GM21619 (cell line): ENCODE measurements at regions not wholly inside any gene's neighbourhood (a gene's known extent, or its start where the extent isn't known, plus 50 kb on each side); places are given as distances from the start of the nearest gene placed in this dataset.
"Not testable (repeated sequence)": the region's sequence is repeated elsewhere in the genome, so short reads cannot be mapped to it uniquely, and the experiment has no call there.

Source experiments
- ATAC-seq: cut with Tn5 transposase; IDR thresholded peaks from one replicate; pipeline ENCODE4 v1.9.1; 2021; ENCODE audit not compliant: unreplicated experiment

DNA sequence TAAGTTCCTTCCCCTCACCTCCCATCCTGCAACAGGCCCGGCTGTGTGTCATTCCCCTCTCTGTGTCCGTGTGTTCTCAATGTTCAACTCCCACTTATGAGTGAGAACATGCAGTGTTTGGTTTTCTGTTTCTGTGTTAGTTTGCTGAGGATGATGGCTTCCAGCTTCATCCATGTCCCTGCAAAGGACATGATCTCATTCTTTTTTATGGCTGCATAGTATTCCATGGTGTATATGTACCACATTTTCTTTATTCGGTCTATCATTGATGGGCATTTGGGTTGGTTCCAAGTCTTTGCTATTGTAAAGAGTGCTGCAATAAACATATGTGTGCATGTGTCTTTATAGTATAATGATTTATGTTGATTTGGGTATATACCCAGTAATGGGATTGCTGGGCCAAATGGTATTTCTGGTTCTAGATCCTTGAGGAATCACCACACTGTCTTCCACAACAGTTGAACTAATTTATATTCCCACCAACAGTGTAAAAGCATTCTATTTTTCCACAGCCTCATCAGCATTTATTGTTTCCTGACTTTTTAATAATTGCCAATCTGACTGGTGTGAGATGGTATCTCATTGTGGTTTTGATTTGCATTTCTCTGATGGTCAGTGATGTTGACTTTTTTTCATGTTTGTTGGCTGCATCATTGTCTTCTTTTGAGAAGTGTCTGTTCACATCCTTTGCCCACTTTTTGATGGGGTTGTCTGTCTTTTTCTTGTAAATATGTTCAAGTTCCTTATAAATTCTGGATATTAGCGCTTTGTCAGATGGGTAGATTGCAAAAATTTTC is 174.1 kb upstream of the PHACTR1 start:
- not testable (repeated sequence) for ATAC-seq

DNA sequence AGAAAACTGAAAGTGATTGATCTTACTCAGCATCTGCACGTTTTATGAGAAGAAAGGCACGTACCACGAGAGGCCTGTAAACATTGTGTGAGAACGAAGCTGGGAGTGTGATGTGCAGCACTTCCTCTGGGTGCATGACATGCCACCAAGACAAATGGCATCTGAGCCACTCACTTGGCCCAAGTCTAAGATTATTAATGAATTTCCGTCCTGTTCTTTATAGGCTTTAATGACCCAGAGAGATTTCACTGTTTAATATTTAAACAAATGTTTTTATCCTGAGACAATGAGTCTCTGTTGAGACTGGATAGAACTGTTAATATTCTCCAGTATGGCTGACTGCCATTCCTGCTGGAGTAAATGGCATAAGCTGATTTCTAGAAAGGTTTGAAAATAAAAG is 172.6 kb upstream of the PHACTR1 start:
- ATAC-seq, result no peak

DNA sequence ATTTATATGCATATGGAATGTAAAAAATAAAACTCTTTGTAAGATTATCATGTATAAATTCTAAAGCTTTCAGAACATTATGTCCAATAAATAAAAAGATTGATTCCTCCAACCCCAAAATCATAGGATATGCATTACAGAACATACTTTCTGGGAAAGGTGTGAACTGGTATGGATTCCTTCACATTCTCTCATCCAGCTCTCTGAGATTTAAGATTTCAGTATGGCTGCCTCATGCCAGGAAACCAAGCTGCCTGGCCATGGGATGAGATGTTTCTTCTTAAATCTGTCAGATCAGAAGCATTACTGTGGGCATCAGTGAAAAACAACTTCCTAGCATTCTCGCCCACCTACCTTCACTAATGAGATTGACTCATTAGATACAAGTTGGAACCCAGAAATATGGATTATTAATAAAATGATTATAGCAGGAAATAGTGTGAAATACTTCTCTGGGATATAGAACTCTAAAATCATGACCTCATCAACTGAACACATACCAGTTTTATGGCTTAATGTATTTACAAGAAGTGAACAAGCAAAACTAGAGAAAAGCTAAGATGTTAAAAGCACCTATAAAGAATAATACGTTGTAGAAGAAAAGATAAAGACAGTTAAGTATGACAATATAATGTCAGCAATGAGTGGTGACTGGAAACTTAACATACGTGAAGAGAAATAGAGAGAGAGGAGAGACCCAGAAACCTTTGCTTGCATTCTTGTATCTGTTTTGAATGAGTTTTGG is 171.6 kb upstream of the PHACTR1 start:
- ATAC-seq, result no peak

DNA sequence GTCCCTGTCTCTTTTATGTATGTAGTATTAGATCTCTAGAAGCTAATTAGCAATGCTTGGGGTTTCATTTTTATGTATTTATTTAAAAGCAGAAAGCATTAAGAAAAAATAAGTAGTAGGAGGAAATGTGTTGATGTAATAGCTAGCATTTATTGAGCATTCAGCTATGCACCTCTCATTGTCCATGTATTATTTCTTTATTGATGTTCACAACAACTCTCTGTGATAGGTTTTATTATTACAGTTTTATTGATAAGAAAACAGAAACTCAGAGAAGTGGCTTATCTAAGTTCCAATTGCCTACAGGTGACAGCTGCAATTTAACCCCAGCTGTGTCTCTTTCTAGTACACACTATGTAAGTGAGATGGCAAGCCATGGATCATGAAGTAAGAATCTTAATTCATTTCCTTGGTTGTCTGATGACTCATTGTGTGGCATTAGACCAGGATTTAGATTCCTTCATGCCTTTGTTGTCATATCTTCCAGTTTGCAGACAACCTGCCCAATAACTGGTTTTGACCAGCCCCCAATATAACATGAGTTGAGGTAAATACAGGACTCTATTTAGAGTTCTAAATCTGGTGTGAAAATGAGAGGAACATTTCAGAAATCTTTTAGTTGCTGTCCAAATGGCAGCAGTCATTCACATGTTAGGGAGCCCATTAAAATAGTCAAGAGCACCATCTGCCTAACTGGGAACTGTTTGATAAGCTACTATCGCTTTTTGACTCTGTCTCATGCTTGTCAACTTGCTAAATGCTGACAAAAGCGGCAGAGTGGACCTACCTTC is 170.8 kb upstream of the PHACTR1 start:
- no peak for ATAC-seq

DNA sequence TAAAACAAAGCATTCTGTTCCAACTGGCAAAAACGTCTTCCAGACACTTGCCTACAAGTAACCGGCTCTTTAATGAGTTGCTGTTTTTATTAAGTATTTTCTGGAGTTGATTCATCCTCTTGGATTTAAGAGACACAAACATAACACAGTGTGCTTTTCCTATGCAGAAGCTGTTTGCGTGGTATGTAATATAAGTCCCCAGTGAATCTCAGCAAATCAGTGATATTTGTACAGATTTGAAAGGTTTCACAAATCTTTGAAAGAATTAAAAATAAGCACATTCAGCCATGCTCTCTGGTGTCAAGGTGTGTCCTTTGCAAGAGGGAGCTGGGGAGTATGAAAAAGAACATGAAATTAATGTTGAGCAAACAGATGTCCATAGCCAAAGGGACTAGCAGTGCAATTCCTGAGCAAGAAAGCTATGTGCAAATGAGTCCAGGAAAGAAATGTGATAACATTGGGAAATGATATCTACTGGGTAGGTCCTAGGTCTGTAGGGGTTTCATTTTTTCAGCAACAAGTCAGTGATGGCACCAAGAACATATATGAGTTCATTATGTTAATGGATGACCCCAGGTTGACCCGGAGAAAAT is 170.1 kb upstream of the PHACTR1 start:
- ATAC-seq, result no peak

DNA sequence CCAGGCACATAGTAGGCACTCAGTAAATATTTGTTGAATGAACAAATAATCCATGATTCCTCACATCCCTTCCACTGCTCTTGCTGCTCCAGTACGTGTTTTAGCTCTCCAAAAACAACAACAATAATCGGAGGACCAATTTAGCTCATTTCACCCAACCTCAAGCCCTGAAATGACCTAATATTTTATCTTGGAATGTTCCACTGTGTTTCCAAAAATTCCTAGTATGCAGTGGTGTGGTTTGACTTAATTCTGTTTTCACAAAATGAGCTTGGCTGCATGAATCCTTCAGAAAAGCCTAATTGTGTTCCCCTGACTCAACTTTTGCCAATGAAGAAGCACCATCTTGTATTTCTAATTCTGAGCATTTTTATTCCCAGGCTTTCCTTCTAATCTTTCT is 168.0 kb upstream of the PHACTR1 start:
- no peak for ATAC-seq

DNA sequence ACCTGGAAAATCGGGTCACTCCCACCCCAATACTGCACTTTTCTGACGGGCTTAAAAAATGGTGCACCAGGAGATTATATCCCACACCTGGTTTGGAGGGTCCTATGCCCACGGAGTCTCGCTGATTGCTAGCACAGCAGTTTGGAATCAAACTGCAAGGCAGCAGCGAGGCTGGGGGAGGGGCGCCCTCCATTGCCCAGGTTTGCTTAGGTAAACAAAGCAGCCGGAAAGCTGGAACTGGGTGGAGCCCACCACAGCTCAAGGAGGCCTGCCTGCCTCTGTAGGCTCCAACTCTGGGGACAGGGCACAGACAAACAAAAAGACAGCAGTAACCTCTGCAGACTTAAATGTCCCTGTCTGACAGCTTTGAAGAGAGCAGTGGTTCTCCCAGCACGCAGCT is 167.1 kb upstream of the PHACTR1 start:
- ATAC-seq, result not testable (repeated sequence)

DNA sequence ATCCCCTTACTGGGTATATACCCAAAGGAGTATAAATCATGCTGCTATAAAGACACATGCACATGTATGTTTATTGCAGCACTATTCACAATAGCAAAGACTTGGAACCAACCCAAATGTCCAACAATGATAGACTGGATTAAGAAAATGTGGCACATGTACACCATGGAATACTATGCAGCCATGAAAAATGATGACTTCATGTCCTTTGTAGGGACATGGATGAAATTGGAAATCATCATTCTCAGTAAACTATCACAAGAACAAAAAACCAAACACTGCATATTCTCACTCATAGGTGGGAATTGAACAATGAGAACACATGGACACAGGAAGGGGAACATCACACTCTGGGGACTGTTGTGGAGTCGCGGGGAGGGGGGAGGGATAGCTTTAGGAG is 161.7 kb upstream of the PHACTR1 start:
- not testable (repeated sequence) for ATAC-seq

DNA sequence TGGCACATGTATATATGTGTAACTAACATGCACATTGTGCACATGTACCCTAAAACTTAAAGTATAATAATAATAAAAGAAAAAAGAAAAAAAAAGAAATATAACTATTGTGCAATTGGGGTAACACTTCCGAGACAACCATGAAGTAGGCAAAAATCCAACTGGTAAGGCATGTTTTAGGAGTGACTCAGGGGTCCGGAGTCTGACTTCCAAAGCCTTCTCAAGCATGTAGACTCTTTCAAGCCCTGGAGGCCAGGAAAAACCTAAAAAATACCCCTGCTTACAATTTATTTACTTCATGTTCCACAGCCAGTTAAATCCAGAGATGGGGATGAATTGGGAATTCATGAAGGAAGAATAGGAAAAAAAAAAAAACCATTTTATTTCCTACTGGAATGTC is 161.3 kb upstream of the PHACTR1 start:
- no peak for ATAC-seq

DNA sequence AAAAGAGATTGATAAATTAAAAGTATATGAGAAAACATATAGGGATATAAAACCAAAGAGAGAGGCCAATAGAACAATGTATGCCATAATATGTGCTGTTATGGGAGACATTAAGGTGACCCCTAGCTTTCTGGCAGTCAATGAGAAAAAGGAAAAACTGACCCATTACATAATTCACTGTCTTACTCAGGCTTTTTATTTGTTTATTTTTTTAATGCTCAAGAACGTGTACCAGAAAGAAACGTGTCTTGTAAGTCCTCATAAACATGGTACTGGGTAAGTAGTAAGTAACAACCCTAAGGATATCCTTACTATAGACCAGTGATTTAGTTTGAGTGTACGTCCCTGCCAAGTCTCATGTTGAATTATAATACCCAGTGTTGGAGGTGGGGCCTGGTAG is 160.8 kb upstream of the PHACTR1 start:
- no peak for ATAC-seq

DNA sequence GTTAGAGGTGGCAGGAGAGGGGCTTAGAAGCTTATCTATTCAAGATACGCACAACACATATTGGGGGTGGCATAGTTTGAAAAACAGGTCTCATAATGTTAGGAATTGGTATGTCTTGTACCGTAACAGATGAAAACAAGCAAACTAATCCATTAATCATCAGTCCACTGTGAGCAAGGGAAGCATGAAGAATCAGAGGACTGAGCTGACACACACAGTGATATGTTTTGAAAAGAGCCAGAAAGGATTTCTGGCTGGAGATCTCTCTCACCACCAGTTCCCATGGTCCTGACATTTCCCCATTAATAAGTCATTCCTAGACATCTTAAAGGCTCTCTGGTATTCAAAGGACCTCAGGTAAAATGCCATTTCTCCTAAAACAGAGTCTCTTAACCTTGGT is 158.8 kb upstream of the PHACTR1 start:
- ATAC-seq, result no peak

DNA sequence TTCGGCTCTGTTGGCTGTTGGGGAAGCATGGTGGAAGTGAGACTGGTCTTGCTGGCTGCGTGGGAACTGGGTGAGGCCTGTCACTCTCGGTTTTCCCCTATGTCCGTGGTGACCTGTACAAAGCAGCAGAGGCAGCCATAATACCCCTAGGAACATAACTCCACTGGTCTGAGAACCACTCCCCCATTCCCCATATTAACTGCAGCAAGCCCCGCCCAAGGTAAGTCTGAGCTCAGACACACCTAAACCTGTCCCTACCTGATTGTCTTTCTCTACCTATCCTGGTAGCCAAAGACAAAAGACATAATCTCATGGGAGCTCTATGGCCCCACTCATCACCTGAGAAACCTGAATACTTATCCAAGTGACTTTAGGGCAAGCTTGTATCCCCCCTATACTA is 156.3 kb upstream of the PHACTR1 start:
- no peak for ATAC-seq

DNA sequence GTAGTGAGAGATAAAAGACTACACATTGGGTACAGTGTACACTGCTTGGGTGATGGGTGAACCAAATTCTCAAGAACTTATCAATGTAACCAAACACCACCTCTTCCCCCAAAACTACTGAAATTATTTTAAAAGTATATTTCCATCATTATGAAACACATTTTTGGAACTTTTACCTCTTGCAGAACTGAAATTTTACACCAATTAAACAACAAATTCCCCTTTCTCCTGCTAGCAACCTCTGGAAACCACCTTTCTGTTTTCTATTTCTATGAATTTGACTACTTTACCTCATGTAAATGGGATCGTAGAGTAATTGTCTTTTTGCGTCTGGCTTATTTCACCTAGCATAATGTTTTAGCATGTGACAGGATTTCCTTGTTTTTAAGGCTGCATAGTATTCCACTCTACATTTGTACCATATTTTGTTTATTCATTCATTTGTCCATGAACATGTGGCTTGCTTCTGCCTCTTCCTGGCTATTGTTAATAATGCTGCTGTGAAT is 149.9 kb upstream of the PHACTR1 start:
- no peak for ATAC-seq

DNA sequence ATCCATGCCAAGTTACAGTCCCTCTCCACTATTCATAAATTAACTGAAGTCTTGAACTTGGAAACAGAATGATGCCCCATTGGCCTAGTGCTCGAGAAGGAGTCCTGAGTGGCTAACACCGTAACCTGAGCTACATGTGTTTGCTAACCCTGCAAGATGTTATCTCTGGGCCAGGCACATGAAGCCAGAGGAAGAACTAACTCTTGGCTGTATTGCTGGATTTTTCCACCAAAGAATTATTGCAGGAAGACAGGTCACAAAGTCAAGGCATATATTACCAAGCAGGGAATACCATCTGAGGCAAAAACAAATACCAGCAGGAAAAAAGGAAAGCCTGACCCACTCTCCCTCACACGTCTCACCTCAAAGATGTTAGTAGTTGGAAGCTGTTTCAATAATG is 148.9 kb upstream of the PHACTR1 start:
- ATAC-seq, result no peak

DNA sequence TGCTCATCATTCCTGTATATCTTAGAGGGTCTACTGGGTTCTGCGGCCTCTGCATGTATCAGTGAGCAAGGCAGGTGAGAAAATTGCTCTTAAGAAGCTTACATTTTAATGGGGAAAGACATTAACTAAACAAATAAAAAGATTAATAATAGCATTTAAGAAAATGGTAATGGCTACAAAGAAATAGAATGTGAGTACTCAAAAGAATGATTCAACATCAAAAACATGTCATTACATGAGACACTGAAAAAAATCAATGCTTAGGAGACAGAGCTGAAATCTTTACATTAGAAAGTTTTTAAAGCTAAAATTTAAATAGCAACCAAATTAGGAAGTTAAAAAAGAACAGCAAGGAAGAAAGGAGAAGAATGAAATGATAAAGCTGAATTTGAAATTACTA is 146.9 kb upstream of the PHACTR1 start:
- ATAC-seq, result no peak

DNA sequence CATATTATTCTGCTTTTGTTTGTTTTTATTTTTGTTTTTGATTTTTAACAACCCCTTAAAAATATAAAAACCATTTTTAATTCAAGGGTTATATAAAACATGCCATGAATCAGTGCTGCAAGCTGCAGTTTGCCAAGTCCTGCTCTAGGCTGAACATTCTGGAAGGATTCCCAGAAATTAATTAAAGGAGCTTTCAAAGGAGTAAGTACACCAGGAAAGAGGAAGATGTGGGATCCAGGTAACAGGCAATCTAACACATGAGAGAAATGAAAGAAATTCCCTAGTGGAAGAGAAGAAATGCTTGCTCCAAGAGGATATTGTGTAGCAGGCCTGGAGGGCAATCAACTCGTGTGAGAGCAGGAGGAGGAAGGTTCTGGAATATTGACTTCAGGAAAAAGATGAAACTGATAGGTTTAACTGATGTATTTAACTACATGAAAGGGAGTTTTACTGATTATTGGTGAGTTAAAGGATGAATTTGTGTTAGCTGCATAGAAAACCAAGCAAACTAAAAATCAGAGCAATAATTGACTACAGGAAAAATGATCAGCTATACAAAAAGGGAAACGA is 146.0 kb upstream of the PHACTR1 start:
- no peak for ATAC-seq

DNA sequence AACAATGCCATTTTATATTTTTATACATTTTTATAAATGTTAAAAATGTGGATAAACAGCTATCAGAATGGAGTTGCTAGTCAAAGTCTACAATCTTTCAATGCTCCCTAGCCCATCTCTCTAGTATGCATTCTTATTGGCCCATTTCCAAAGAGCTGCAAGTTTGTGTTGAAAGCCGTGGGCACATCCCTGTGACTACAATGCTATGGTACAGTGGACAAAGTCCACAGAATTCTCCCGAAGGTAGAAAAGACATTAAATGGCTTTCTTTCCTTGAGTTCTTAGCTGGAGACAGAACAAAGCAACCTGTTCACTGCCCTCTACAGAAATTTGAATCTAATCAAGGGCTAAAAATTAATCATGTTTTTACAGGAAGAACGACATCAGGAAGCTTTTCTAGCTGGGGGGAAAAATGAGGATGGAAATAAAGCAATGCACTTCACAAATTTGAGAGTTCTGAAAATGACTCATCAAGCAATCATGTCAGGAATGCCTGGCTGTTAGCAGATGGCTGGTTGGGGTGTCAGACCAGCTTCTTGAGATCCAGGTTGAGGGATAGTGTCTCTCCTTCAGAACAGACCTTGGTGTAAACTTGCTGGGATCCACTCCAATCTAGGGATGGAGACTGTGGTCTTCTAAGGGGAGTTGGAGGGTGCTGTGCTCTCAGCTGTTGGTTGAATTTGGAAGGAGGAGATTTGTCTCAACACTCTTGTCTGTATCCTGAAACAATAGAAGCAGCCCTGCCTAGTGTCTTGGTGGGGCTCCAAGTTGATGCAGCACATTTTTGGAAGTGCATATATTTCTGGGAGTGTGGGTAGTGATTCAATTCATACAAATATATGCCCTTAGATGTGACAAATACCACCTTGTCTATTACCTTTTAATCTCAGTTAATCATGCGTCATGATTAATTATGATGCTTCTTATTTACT is 143.4 kb upstream of the PHACTR1 start:
- no peak for ATAC-seq

DNA sequence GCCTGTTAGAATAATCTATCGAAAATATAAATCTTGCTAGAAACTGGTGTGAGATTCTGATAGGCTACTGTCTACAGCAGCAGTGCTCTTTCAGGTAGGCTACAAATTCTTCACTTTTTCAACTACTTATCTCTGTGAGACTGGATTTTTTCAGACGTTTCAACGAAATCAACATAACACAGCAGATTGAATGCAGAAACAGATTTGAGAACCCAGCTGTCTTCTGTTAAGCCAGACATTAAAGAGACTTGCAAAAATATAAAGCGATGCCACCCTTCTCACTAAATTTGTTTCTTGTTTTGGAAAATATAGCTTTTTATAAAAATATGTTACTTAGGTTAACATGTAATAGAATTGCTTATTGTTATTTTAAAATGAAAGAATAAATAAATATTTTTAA is 140.6 kb upstream of the PHACTR1 start:
- ATAC-seq, result no peak

DNA sequence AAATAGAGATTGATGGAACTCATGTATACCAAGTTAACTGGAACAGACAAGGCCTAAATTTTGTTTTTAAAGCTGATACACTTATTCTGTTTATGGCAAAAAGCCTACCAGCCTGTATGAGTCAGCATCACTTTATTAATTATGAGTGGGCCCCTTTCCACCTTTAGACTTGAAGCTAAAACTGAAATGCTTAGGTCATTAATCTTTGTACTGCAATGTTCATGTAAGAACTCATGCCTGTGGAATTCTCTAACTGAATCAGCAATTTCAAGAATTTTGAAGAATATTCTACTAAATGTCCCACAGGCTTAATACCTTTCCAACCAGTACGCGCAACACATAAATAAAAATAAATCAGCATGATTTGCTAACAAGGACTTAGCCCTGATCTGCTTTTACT is 140.2 kb upstream of the PHACTR1 start:
- ATAC-seq, result no peak
